ENCODE measurements at regions not wholly inside any gene's neighbourhood (a gene's known extent, or its start where the extent isn't known, plus 50 kb on each side); places are given as distances from the start of the nearest gene placed in this dataset.

DNA sequence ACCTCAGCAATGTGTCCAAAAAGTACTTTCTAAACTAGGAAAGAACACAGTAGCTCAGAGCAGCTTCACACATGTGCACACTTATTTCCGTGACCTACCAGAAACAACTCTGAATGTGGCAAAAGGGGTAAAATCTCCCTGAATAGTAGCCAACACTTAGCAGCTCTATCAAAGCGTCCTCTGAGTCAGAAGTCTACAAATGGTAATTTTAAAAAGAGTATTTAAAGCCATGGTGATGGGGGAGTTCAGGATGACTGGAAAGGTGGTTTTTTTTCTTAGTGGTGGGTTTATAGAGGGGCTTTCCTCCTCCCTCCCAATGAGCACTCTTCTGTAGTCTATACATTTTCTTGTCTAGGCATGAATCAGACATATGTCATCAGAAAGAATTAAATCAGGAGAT is 223.8 kb upstream of the PRICKLE2 start:
- DNase-seq (ENCODE audit: extremely low read depth in 1 of 4, low spot score in 3 of 4) (no peak), ATAC-seq (no peak), FAIRE-seq (no peak)
- H3K4me1 ChIP-seq (replicated peaks in 1 of 2; ENCODE audit: control insufficient read depth in 2 of 2, insufficient read depth in 2 of 2, low read length in 2 of 2), result no peaks in the 10 kb centered on the region
- H3K4me2 ChIP-seq (ENCODE audit: insufficient read depth, low read length), result no peak overlapping the region
- in situ Hi-C loops (cut with MboI) (no loop called here), intact Hi-C loops (cut with micrococcal nuclease) (no loop called here)
- H3K36me3 ChIP-seq (ENCODE audit: control insufficient read depth, insufficient read depth, low read length), result no peaks in the 10 kb centered on the region
- no peak overlapping the region for H2AFZ ChIP-seq (ENCODE audit: low read depth, low read length)
- ChIA-PET CTCF (ENCODE audit: low intra/inter-chr PET ratio) (no interaction called here), POLR2A (no interaction called here)
- no TSS peak for BruUV-seq (replicated peaks)
- no peak overlapping the region for H3K27ac ChIP-seq (ENCODE audit: extremely low read depth, low read depth, low read length)
- H3K9me1 ChIP-seq (ENCODE audit: control insufficient read depth, insufficient read depth, low read length), result no peaks in the 10 kb centered on the region
- H4K20me1 ChIP-seq (replicated peaks; ENCODE audit: control insufficient read depth, insufficient read depth, low read length), result no peaks in the 10 kb centered on the region
- no peaks in the 10 kb centered on the region for H3K79me2 ChIP-seq (ENCODE audit: control insufficient read depth, insufficient read depth, low read length)
- 0% methylated on average over 2 of the region's 2 CpGs for WGBS (ENCODE audit: insufficient coverage, low coverage, missing lambda C conversion rate)
- no peak overlapping the region for H3K9ac ChIP-seq (ENCODE audit: insufficient read depth in 1 of 2, low read depth in 2 of 2, low read length in 2 of 2)
- H3K4me3 ChIP-seq, result no peak overlapping the region
- H3K27me3 ChIP-seq (ENCODE audit: control insufficient read depth in 2 of 2, insufficient read depth in 2 of 2, low read length in 2 of 2), result peaks cover 0 to 10% of the 10 kb centered on the region in 2 experiments; a peak in 2 of 5 replicates
- H3K9me3 ChIP-seq (replicated peaks; ENCODE audit: control insufficient read depth, insufficient read depth, low read depth, low read length), result no peaks in the 10 kb centered on the region
- no peak for TF ChIP-seq CREBBP (IDR thresholded peaks at IDR 0.05; ENCODE audit: low read depth, low read length)
- TF ChIP-seq RB1 (IDR thresholded peaks at IDR 0.05; ENCODE audit: low read depth), result no peak
- no peak for TF ChIP-seq FOS (IDR thresholded peaks at IDR 0.05; ENCODE audit: extremely low read depth, insufficient read length)
- TF ChIP-seq KDM2B (CRISPR knock-in tag; IDR thresholded peaks at IDR 0.05), result no peak
- TF ChIP-seq PRPF4 (IDR thresholded peaks at IDR 0.05; ENCODE audit: insufficient read depth, low read depth, low read length, poor library complexity, severe bottlenecking), result no peak
- TF ChIP-seq RERE (CRISPR knock-in tag; IDR thresholded peaks at IDR 0.05; ENCODE audit: borderline replicate concordance), result no peak
- no peak for TF ChIP-seq MECOM (CRISPR knock-in tag; IDR thresholded peaks at IDR 0.05)
- TF ChIP-seq, protein P1, sequence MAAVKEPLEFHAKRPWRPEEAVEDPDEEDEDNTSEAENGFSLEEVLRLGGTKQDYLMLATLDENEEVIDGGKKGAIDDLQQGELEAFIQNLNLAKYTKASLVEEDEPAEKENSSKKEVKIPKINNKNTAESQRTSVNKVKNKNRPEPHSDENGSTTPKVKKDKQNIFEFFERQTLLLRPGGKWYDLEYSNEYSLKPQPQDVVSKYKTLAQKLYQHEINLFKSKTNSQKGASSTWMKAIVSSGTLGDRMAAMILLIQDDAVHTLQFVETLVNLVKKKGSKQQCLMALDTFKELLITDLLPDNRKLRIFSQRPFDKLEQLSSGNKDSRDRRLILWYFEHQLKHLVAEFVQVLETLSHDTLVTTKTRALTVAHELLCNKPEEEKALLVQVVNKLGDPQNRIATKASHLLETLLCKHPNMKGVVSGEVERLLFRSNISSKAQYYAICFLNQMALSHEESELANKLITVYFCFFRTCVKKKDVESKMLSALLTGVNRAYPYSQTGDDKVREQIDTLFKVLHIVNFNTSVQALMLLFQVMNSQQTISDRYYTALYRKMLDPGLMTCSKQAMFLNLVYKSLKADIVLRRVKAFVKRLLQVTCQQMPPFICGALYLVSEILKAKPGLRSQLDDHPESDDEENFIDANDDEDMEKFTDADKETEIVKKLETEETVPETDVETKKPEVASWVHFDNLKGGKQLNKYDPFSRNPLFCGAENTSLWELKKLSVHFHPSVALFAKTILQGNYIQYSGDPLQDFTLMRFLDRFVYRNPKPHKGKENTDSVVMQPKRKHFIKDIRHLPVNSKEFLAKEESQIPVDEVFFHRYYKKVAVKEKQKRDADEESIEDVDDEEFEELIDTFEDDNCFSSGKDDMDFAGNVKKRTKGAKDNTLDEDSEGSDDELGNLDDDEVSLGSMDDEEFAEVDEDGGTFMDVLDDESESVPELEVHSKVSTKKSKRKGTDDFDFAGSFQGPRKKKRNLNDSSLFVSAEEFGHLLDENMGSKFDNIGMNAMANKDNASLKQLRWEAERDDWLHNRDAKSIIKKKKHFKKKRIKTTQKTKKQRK (IDR thresholded peaks at IDR 0.05; ENCODE audit: borderline replicate concordance, low read depth, low read length), result no peak
- no peak for TF ChIP-seq CBX8 (IDR thresholded peaks at IDR 0.05; ENCODE audit: borderline replicate concordance, extremely low read depth, low read depth, low read length, poor library complexity, severe bottlenecking)
- no peak for TF ChIP-seq CLOCK (CRISPR knock-in tag; IDR thresholded peaks at IDR 0.05; ENCODE audit: borderline replicate concordance)
- no peak for TF ChIP-seq MTA1 (IDR thresholded peaks at IDR 0.05; ENCODE audit: borderline replicate concordance)
